K562 (cell line): ENCODE measurements at regions not wholly inside any gene's neighbourhood (a gene's known extent, or its start where the extent isn't known, plus 50 kb on each side); places are given as distances from the start of the nearest gene placed in this dataset.

Experiments used
- GTF2A2 ChIP-seq: IDR thresholded peaks from 2 replicates; pipeline ENCODE4 v1.6.1; 2016; ENCODE audit warnings: mild to moderate bottlenecking, missing genetic modification characterization, missing compliant biosample characterization
- KHSRP ChIP-seq: fragments of 450-650 bp; IDR thresholded peaks from 2 replicates; pipeline ENCODE4 v1.6.1; 2017
- NR2C2 ChIP-seq, 2 experiments: fragments of 200-800 bp in 1 of 2; sonication (Bioruptor generic) in 1 of 2; sonication (generic) in 1 of 2; formaldehyde crosslinking in 1 of 2; IDR thresholded peaks; 2 replicates each; pipeline versions ENCODE4 v1.6.1 to v1.8.0; 2016 to 2022; ENCODE audit warnings: mild to moderate bottlenecking in 1 of 2, missing compliant biosample characterization in 1 of 2, missing genetic modification characterization in 1 of 2, missing genetic modification reagents in 1 of 2
- RBM15 ChIP-seq: fragments of 200-400 bp; formaldehyde crosslinking; IDR thresholded peaks from 2 replicates; pipeline ENCODE4 v1.6.1; 2018; ENCODE audit warnings: mild to moderate bottlenecking, low read length, moderate library complexity; ENCODE audit not compliant: insufficient read depth
- RBM17 ChIP-seq: fragments of 200-400 bp; formaldehyde crosslinking; IDR thresholded peaks from 2 replicates; pipeline ENCODE4 v1.6.1; 2017; ENCODE audit warnings: low read depth, mild to moderate bottlenecking, low read length, borderline replicate concordance
- ZNF77 ChIP-seq: fragments of 250-450 bp; sonication (Bioruptor Pico); IDR thresholded peaks from 2 replicates; pipeline ENCODE4 v1.5.0; 2020
- TF ChIP-seq, protein P1 (sequence below): fragments of 450-650 bp; formaldehyde crosslinking; IDR thresholded peaks from 2 replicates; pipeline ENCODE4 v1.4.0; 2022; ENCODE audit warnings: missing genetic modification characterization
- TF ChIP-seq, protein P2 (sequence below), 2 experiments: fragments of 450-650 bp; IDR thresholded peaks; 2 replicates each; pipeline ENCODE4 v1.6.1; 2018; ENCODE audit warnings: mild to moderate bottlenecking in 2 of 2, low read depth in 1 of 2; ENCODE audit not compliant: partially characterized antibody in 2 of 2

DNA sequence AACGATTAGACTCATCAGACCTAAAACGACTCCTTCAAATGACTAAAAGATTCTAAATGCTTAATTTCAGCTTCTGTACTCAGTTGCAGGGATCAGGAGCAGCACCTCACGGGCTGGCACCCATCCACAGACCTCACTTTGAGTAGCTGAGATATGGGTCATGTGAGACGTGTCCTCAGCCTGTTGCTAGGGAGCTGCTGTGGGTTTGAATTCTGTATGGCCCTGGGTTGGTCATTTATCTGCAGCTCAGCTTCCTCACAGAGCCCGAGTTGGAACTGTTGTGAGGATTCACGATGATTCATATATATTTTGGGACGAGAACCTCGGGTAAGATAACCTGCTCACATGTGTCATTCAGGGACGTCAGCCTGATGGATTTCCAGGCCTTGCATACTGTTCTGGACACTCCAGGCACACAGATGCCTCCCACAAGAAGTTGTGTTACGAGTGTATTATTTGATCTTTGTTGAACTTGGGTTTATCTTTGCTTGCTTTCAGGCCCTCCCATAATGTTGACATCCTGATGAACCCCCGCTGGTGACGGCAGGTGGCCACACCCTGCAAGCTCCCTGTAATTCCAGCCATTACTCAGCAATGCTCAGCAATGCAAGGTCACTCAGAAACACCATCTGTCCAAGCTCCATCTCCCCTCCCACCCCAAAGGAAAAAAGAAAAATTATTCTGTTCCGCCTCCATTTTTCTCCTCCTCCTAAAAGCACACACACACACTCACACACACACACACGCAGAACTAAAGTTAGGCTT lies 137.6 kb downstream of the RBFOX3 start (continued):
- TF ChIP-seq NR2C2 (CRISPR knock-in tag; IDR thresholded peaks at IDR 0.05) (no peak), NR2C2 (tag; IDR thresholded peaks at IDR 0.05) (peak; percentile 63), GTF2A2 (tag) (no peak), RBM17 (no peak), RBM15 (no peak), ZNF77 (CRISPR knock-in tag) (no peak), KHSRP (no peak)
- TF ChIP-seq, protein P1, sequence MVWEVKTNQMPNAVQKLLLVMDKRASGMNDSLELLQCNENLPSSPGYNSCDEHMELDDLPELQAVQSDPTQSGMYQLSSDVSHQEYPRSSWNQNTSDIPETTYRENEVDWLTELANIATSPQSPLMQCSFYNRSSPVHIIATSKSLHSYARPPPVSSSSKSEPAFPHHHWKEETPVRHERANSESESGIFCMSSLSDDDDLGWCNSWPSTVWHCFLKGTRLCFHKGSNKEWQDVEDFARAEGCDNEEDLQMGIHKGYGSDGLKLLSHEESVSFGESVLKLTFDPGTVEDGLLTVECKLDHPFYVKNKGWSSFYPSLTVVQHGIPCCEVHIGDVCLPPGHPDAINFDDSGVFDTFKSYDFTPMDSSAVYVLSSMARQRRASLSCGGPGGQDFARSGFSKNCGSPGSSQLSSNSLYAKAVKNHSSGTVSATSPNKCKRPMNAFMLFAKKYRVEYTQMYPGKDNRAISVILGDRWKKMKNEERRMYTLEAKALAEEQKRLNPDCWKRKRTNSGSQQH (CRISPR knock-in tag), result no peak
- TF ChIP-seq, protein P2, sequence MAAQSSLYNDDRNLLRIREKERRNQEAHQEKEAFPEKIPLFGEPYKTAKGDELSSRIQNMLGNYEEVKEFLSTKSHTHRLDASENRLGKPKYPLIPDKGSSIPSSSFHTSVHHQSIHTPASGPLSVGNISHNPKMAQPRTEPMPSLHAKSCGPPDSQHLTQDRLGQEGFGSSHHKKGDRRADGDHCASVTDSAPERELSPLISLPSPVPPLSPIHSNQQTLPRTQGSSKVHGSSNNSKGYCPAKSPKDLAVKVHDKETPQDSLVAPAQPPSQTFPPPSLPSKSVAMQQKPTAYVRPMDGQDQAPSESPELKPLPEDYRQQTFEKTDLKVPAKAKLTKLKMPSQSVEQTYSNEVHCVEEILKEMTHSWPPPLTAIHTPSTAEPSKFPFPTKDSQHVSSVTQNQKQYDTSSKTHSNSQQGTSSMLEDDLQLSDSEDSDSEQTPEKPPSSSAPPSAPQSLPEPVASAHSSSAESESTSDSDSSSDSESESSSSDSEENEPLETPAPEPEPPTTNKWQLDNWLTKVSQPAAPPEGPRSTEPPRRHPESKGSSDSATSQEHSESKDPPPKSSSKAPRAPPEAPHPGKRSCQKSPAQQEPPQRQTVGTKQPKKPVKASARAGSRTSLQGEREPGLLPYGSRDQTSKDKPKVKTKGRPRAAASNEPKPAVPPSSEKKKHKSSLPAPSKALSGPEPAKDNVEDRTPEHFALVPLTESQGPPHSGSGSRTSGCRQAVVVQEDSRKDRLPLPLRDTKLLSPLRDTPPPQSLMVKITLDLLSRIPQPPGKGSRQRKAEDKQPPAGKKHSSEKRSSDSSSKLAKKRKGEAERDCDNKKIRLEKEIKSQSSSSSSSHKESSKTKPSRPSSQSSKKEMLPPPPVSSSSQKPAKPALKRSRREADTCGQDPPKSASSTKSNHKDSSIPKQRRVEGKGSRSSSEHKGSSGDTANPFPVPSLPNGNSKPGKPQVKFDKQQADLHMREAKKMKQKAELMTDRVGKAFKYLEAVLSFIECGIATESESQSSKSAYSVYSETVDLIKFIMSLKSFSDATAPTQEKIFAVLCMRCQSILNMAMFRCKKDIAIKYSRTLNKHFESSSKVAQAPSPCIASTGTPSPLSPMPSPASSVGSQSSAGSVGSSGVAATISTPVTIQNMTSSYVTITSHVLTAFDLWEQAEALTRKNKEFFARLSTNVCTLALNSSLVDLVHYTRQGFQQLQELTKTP (IDR thresholded peaks at IDR 0.05; ENCODE audit: low read depth in 1 of 2, partially characterized antibody in 2 of 2), result peak; percentile 29 to 76
